K562 (cell line): ENCODE measurements at regions not wholly inside any gene's neighbourhood (a gene's known extent, or its start where the extent isn't known, plus 50 kb on each side); places are given as distances from the start of the nearest gene placed in this dataset.
"Not testable (repeated sequence)": the region's sequence is repeated elsewhere in the genome, so short reads cannot be mapped to it uniquely, and the experiment has no call there.

ENCODE experiments used
- HMG20B ChIP-seq: fragments of 250-450 bp; sonication (Bioruptor Pico); IDR thresholded peaks from 2 replicates; pipeline ENCODE4 v1.5.0; 2021; ENCODE audit warnings: mild to moderate bottlenecking
- MAX ChIP-seq: sonication (generic); formaldehyde crosslinking; IDR thresholded peaks from 2 replicates; pipeline ENCODE4 v1.9.0; 2022; ENCODE audit warnings: mild to moderate bottlenecking, missing genetic modification reagents
- MNT ChIP-seq, 2 experiments: fragments of 450-650 bp; conservative IDR thresholded peaks; 2 replicates each; pipeline ENCODE4 v1.6.1; 2017; ENCODE audit warnings: mild to moderate bottlenecking in 2 of 2, moderate library complexity in 2 of 2
- POLR2A ChIP-seq: fragments of 450-650 bp; conservative IDR thresholded peaks from 2 replicates; pipeline ENCODE4 v1.6.1; 2016
- SIN3A ChIP-seq, 2 experiments: fragments of 150-350 bp in 1 of 2; IDR thresholded peaks; 2 replicates each; pipeline ENCODE4 v1.6.1; 2011 to 2016; ENCODE audit warnings: borderline replicate concordance in 2 of 2, low read depth in 2 of 2, low read length in 2 of 2, mild to moderate bottlenecking in 2 of 2, moderate library complexity in 2 of 2; ENCODE audit not compliant: control insufficient read depth in 1 of 2
- TAF9B ChIP-seq: fragments of 450-650 bp; IDR thresholded peaks from 2 replicates; pipeline ENCODE4 v1.6.1; 2018; ENCODE audit warnings: mild to moderate bottlenecking; ENCODE audit not compliant: partially characterized antibody

GRCh38 chr10:133785178-133785577 lies 158.6 kb upstream of the FRG2B start:
- not testable (repeated sequence) for TF ChIP-seq SIN3A (IDR thresholded peaks at IDR 0.05; ENCODE audit: borderline replicate concordance in 2 of 2, control insufficient read depth in 1 of 2, low read depth in 2 of 2, low read length in 2 of 2); POLR2A; MNT (conservative IDR thresholded peaks at IDR 0.05); MAX (CRISPR knock-in tag); HMG20B (CRISPR knock-in tag); TAF9B
